Aorta (tissue), 5 donors: ENCODE measurements at regions not wholly inside any gene's neighbourhood (a gene's known extent, or its start where the extent isn't known, plus 50 kb on each side); places are given as distances from the start of the nearest gene placed in this dataset.

Experiments
- ATAC-seq: fragments of 200-7000 bp; cut with Tn5 transposase; one replicate; pipeline ENCODE4 v1.9.1; 2022; ENCODE audit warnings: moderate library complexity; ENCODE audit not compliant: low FRiP score
- DNase-seq, 2 donors: peaks; one replicate each; pipeline ENCODE4 v3.0.0-alpha.2; 2020
- H3K27ac ChIP-seq, 2 donors: one replicate each; pipeline ENCODE4 v1.5.1; 2013; ENCODE audit warnings: low read length in 2 of 2, mild to moderate bottlenecking in 2 of 2, moderate library complexity in 2 of 2, control low read depth in 1 of 2, inconsistent platforms in 1 of 2, low read depth in 1 of 2
- H3K27me3 ChIP-seq, 2 donors: one replicate each; pipeline ENCODE4 v1.6.1; 2013; ENCODE audit warnings: control low read depth in 1 of 2, low read length in 1 of 2, mild to moderate bottlenecking in 1 of 2, moderate library complexity in 1 of 2; ENCODE audit not compliant: insufficient read depth in 2 of 2, control insufficient read depth in 1 of 2
- H3K36me3 ChIP-seq, 2 donors: one replicate each; pipeline ENCODE4 v1.6.1; 2013; ENCODE audit warnings: control low read depth in 1 of 2, low read length in 1 of 2, mild to moderate bottlenecking in 1 of 2; ENCODE audit not compliant: insufficient read depth in 2 of 2, control insufficient read depth in 1 of 2
- H3K4me1 ChIP-seq, 2 donors: one replicate each; pipeline ENCODE4 v1.6.1; 2013; ENCODE audit warnings: low read length in 2 of 2, control low read depth in 1 of 2, mild to moderate bottlenecking in 1 of 2, moderate library complexity in 1 of 2; ENCODE audit not compliant: insufficient read depth in 2 of 2, control insufficient read depth in 1 of 2
- H3K4me3 ChIP-seq, 2 donors: one replicate each; pipeline ENCODE4 v1.5.1; 2013; ENCODE audit warnings: low read length in 2 of 2, control low read depth in 1 of 2, mild to moderate bottlenecking in 1 of 2
- H3K9me3 ChIP-seq: one replicate; pipeline ENCODE4 v1.6.1; 2013; ENCODE audit warnings: mild to moderate bottlenecking, low read length; ENCODE audit not compliant: control insufficient read depth
- WGBS, 2 donors: extraction: QIAGEN DNeasy Blood & Tissue Kit; methylation state at CpG; one replicate each; pipeline ENCODE4 v1.1.7; 2013; 5-methylcytosine and 5-hydroxymethylcytosine counted together
- intact Hi-C, 2 donors: fragments of 100-400 bp; cut with DNase I; formaldehyde crosslinking; loops; one replicate each; pipeline versions ENCODE4 v1.14.2 to v1.15.0; 2022
- donor health status: healthy with polysubstance abuse.
- donor health status: Bipolar disorder and iron deficiency.
- donor health status: DM: no; HTN: no; CAD: no.
- donor health status: DM: no; HTN: no; CAD: no.
- donor health status: DM: yes; HTN: yes; CAD: no.

DNA sequence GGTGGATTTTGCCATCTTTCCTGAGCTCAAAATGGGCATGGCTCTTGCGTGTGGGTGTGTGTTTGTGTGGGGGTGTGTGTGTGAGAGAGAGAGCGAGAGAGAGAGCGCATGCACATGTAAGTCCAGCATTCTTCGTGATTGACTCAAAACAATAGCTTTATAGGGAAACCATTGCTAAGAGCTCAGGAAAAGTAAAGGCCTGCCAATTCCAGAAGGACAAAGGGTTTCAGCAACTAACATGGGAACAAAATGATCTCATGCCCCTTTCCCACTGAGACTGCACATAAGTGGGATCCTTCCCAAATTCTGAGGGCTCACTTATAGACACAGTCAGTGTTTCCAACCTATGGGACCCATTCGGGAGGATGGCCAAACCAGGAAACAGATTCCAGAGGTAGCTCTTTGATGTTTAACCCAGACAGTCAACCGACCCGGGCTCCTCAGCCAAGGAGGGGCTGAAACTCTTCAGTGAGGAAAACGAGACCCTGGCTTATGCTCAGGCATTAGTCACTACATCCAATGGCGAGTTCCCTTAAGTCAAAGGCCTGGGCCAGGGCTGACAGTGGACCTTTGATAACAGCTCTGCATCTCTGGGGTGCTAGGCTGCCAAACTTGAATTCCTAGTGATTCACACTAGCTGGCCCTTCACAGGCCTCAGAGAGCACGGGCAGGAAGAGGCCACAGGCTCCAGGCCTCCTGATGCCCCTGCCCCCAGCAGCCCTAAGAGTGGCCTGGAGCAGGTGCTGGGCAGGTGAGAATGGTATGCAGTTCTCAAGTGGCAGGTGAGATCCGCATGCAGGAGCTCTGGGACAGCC is 305.0 kb upstream of the C2CD4B start:
- Histone ChIP-seq H3K36me3 (no peaks in the 10 kb centered on the region), H3K4me1 (peaks cover 11 to 25% of the 10 kb centered on the region in 2 donors), H3K27ac (peak overlapping the region; percentile 58 to 100), H3K9me3 (no peaks in the 10 kb centered on the region), H3K27me3 (no peaks in the 10 kb centered on the region), H3K4me3 (no peak overlapping the region)
- intact Hi-C loops: loop anchor here (5.0 kb wide), 3 partner anchors 68 to 78 kb away; partner anchors contain the start of gene TLN2 (in 1 of the 2)
- ATAC-seq: peak; percentile 80
- peak; percentile 83 to 84 for DNase-seq
- WGBS, 2 donors: 9 to 10% methylated on average over 11 of the region's 11 CpGs

GRCh38 chr15:62472616-62473299 is 307.7 kb upstream of the C2CD4B start:
- Histone ChIP-seq H3K9me3 (no peaks in the 10 kb centered on the region), H3K36me3 (no peaks in the 10 kb centered on the region), H3K27ac (peak overlapping the region; percentile 53 to 94), H3K4me1 (peaks cover 10 to 18% of the 10 kb centered on the region in 2 donors), H3K4me3 (no peak overlapping the region), H3K27me3 (no peaks in the 10 kb centered on the region)
- ATAC-seq: peak; percentile 47
- WGBS, 2 donors: 26 to 32% methylated on average over 6 of the region's 6 CpGs
- intact Hi-C loops: loop anchor here in 1 of 2 donors (2.0 to 5.0 kb wide), 3 partner anchors 28 to 80 kb away; partner anchors contain the start of gene TLN2
- DNase-seq: peak in 1 of 2 donors; percentile 68

- DNase-seq (no peak), ATAC-seq (no peak)
- H3K4me1 ChIP-seq: peaks cover 12 to 13% of the 10 kb centered on the region in 2 donors
Measured at GRCh38 chr15:62474021-62474770, 309.1 kb upstream of the C2CD4B start.

GRCh38 chr15:62474771-62475124 is 309.7 kb upstream of the C2CD4B start:
- Histone ChIP-seq H3K27me3 (no peaks in the 10 kb centered on the region), H3K4me3 (no peak overlapping the region), H3K9me3 (no peaks in the 10 kb centered on the region), H3K36me3 (no peaks in the 10 kb centered on the region), H3K4me1 (peaks cover 10 to 13% of the 10 kb centered on the region in 2 donors), H3K27ac (peak overlapping the region in 1 of 2 donors; percentile 77)
- intact Hi-C loops: loop anchor here in 1 of 2 donors (5.0 kb wide), 2 partner anchors 68 to 82 kb away; partner anchors contain the start of gene TLN2
- ATAC-seq: no peak
- no peak for DNase-seq
- 5 to 8% methylated on average over 5 of the region's 5 CpGs for WGBS, 2 donors

More at GRCh38 chr15:62474021-62474770, 309.1 kb upstream of the C2CD4B start:
- Histone ChIP-seq H3K36me3 (no peaks in the 10 kb centered on the region), H3K9me3 (no peaks in the 10 kb centered on the region), H3K4me3 (no peak overlapping the region), H3K27me3 (no peaks in the 10 kb centered on the region), H3K27ac (peak overlapping the region; percentile 53 to 77)
- intact Hi-C loops: loop anchor here in 1 of 2 donors (5.0 kb wide), 2 partner anchors 68 to 82 kb away; partner anchors contain the start of gene TLN2
- 53 to 59% methylated on average over 9 of the region's 9 CpGs for WGBS, 2 donors

GRCh38 chr15:62475591-62475990 is 310.5 kb upstream of the C2CD4B start:
- Histone ChIP-seq H3K9me3 (no peaks in the 10 kb centered on the region), H3K4me1 (peaks cover 10 to 12% of the 10 kb centered on the region in 2 donors), H3K27ac (peak overlapping the region; percentile 59 to 78), H3K36me3 (no peaks in the 10 kb centered on the region), H3K4me3 (no peak overlapping the region), H3K27me3 (no peaks in the 10 kb centered on the region)
- WGBS, 2 donors: 6 to 10% methylated on average over 2 of the region's 2 CpGs
- intact Hi-C loops: no loop called here
- no peak for ATAC-seq
- DNase-seq: no peak

DNA sequence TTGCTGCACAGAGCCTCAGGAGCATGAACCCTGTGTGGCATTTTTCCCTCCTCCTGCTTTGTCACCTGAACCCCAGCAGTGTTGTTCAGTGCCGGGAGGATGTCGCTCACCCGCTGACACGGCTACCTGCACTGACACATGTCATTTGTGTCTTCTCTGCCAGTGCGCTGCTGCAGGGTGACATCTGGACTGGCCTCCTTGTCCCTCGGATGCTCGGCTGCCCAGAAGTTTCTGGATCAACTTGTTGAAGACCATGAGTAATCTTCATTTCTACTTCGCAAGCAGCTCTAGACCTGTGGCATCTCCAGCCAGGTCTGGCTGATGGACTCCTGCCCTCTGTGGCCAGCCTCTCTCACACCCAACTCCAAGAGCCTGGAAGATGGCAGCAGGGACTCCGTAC is 311.1 kb upstream of the C2CD4B start:
- intact Hi-C loops: no loop called here
- no peaks in the 10 kb centered on the region for H3K27me3 ChIP-seq
- no peaks in the 10 kb centered on the region for H3K36me3 ChIP-seq
- no peak overlapping the region for H3K4me3 ChIP-seq
- no peaks in the 10 kb centered on the region for H3K9me3 ChIP-seq
- peak overlapping the region in 1 of 2 donors; percentile 78 for H3K27ac ChIP-seq
- H3K4me1 ChIP-seq: peaks cover 10 to 12% of the 10 kb centered on the region in 2 donors
- DNase-seq (no peak), ATAC-seq (no peak)
- 46 to 59% methylated on average over 9 of the region's 9 CpGs for WGBS, 2 donors

DNA sequence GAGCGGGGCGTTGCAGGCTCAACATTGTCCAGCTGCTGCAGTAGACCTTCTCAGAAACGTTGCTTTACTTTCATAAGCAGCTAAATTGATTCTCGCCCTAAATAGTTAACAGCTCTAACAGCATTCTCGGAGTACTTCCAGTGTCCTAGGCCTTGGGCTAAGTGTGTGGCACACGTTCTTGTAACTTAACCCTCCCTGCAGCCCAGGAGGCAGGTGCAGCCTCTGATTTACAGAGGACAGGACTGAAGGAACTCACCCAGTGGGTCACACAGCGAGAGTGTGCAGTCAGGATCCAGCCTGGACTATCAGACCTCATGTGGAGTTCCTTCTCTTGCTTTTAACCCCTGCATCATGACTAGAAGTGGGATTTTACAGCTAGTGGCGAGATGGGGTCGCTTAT is 312.8 kb upstream of the C2CD4B start:
- no peak overlapping the region for H3K4me3 ChIP-seq
- H3K9me3 ChIP-seq: no peaks in the 10 kb centered on the region
- H3K4me1 ChIP-seq: peaks cover 3 to 8% of the 10 kb centered on the region in 2 donors
- DNase-seq: no peak
- intact Hi-C loops: no loop called here
- no peaks in the 10 kb centered on the region for H3K27me3 ChIP-seq
- H3K36me3 ChIP-seq: no peaks in the 10 kb centered on the region
- ATAC-seq: no peak
- 39 to 49% methylated on average over 8 to 9 of the region's 9 CpGs for WGBS, 2 donors
- no peak overlapping the region for H3K27ac ChIP-seq

GRCh38 chr15:62482785-62483429 is 317.8 kb upstream of the C2CD4B start:
- intact Hi-C loops: no loop called here
- no peak overlapping the region for H3K27ac ChIP-seq
- H3K36me3 ChIP-seq: no peaks in the 10 kb centered on the region
- no peaks in the 10 kb centered on the region for H3K27me3 ChIP-seq
- DNase-seq (no peak), ATAC-seq (no peak)
- H3K9me3 ChIP-seq: no peaks in the 10 kb centered on the region
- WGBS, 2 donors: 76 to 78% methylated on average over 5 of the region's 5 CpGs
- peaks cover 0 to 3% of the 10 kb centered on the region in 2 donors for H3K4me1 ChIP-seq
- H3K4me3 ChIP-seq: no peak overlapping the region
